HCT116 (cell line): ENCODE measurements at regions not wholly inside any gene's neighbourhood (a gene's known extent, or its start where the extent isn't known, plus 50 kb on each side); places are given as distances from the start of the nearest gene placed in this dataset.

Experiments
- ATAC-seq: fragments of 200-7000 bp; cut with Tn5 transposase; 2 replicates; pipeline ENCODE4 v1.9.1; 2020; ENCODE audit warnings: mild to moderate bottlenecking, moderate library complexity
- BruUV-seq: library from RNA; stranded (reverse); fragments of 400-500 nt; replicated peaks from 2 replicates; lab custom pipeline; 2021; lab: Mats Ljungman, UMichigan
- CTCF ChIA-PET: fragments of 300-600 bp; sonication (Branson Sonifier 250); formaldehyde crosslinking; loops from one replicate; lab custom pipeline; 2021; ENCODE audit warnings: antibody characterized with exemption; lab: Charles Lee
- POLR2A ChIA-PET: fragments of 300-600, 350-600 bp; sonication (Branson Sonifier 250); formaldehyde crosslinking; loops from one replicate; lab custom pipeline; 2021; ENCODE audit warnings: antibody characterized with exemption; lab: Charles Lee
- RAD21 ChIA-PET, 2 experiments: fragments of 300-600 bp; sonication (Branson Sonifier 250); formaldehyde crosslinking; loops; one replicate each; lab custom pipeline; 2023; ENCODE audit warnings: low total read pairs in 2 of 2; ENCODE audit not compliant: uncharacterized antibody in 2 of 2, unreplicated experiment in 2 of 2, low non-redundant PET in 1 of 2; lab: Charles Lee
- DNase-seq: peaks from one replicate; pipeline ENCODE4 v3.0.0-alpha.2; 2010; ENCODE audit warnings: low read depth, low spot score
- H2AFZ ChIP-seq: fragments of 200-600 bp; shearing (Covaris generic), sonication (generic); 2 replicates; pipeline ENCODE4 v1.6.1; 2017; ENCODE audit warnings: low read depth, mixed run types, mixed read lengths, antibody characterized with exemption, low read length; ENCODE audit not compliant: poor library complexity, severe bottlenecking
- H3K27ac ChIP-seq: 2 replicates; pipeline ENCODE4 v1.5.1; 2012; ENCODE audit warnings: low read depth, low read length
- H3K27me3 ChIP-seq: fragments of 200-600 bp; sonication (generic); 2 replicates; pipeline ENCODE4 v1.6.1; 2016; ENCODE audit warnings: mixed run types, low read length, mixed read lengths; ENCODE audit not compliant: insufficient read depth
- H3K36me3 ChIP-seq, 2 experiments: fragments of 200-500 bp in 1 of 2; fragments of 200-600 bp in 1 of 2; sonication (Bioruptor generic) in 1 of 2; sonication (generic) in 1 of 2; 2 replicates each; pipeline versions ENCODE4 v1.5.1 to v1.6.1; 2014 to 2016; ENCODE audit warnings: low read length in 2 of 2, inconsistent platforms in 1 of 2, mixed read lengths in 1 of 2, mixed run types in 1 of 2; ENCODE audit not compliant: insufficient read depth in 2 of 2, control insufficient read depth in 1 of 2
- H3K4me1 ChIP-seq, 2 experiments: fragments of 200-600 bp in 1 of 2; sonication (generic) in 1 of 2; 2 replicates each; pipeline versions ENCODE4 v1.5.1 to v1.6.1; 2012 to 2017; ENCODE audit warnings: low read length in 2 of 2, inconsistent platforms in 1 of 2, mild to moderate bottlenecking in 1 of 2, mixed read lengths in 1 of 2, mixed run types in 1 of 2, moderate library complexity in 1 of 2; ENCODE audit not compliant: insufficient read depth in 2 of 2, control insufficient read depth in 1 of 2
- H3K4me2 ChIP-seq: fragments of 200-600 bp; sonication (generic); 2 replicates; pipeline ENCODE4 v1.6.1; 2017; ENCODE audit warnings: mixed run types, low read length, mixed read lengths
- H3K4me3 ChIP-seq, 2 experiments: fragments of 200-600 bp in 1 of 2; sonication (generic) in 1 of 2; replicated peaks in 1 of 2; 2 replicates each; pipeline ENCODE4 v1.5.1; 2011 to 2016; ENCODE audit warnings: low read length in 2 of 2, control low read depth in 1 of 2, low read depth in 1 of 2, mild to moderate bottlenecking in 1 of 2, mixed read lengths in 1 of 2, mixed run types in 1 of 2
- H3K79me2 ChIP-seq: fragments of 200-600 bp; sonication (generic); 2 replicates; pipeline ENCODE4 v1.6.1; 2017; ENCODE audit warnings: mild to moderate bottlenecking, mixed run types, low read length, moderate library complexity, mixed read lengths; ENCODE audit not compliant: insufficient read depth
- H3K9ac ChIP-seq: fragments of 200-600 bp; sonication (generic); 2 replicates; pipeline ENCODE4 v1.6.1; 2016; ENCODE audit warnings: low read length, mixed read lengths
- H3K9me2 ChIP-seq: fragments of 200-600 bp; sonication (generic), shearing (Covaris generic); 2 replicates; pipeline ENCODE4 v1.6.1; 2017; ENCODE audit warnings: mixed run types, mild to moderate bottlenecking, moderate library complexity; ENCODE audit not compliant: insufficient read depth
- H3K9me3 ChIP-seq, 2 experiments: fragments of 200-500 bp in 1 of 2; fragments of 200-600 bp in 1 of 2; sonication (Bioruptor generic) in 1 of 2; sonication (generic) in 1 of 2; 2 replicates each; pipeline ENCODE4 v1.6.1; 2014 to 2017; ENCODE audit warnings: low read length in 2 of 2, mixed read lengths in 2 of 2, inconsistent platforms in 1 of 2, low read depth in 1 of 2, mild to moderate bottlenecking in 1 of 2, mixed run types in 1 of 2, moderate library complexity in 1 of 2; ENCODE audit not compliant: control insufficient read depth in 1 of 2, insufficient read depth in 1 of 2
- H4K20me1 ChIP-seq: fragments of 200-600 bp; sonication (generic), shearing (Covaris generic); 2 replicates; pipeline ENCODE4 v1.6.1; 2017; ENCODE audit warnings: mixed run types, mild to moderate bottlenecking, moderate library complexity; ENCODE audit not compliant: insufficient read depth
- EGR1 ChIP-seq: IDR thresholded peaks from 2 replicates; pipeline ENCODE4 v1.6.1; 2012; ENCODE audit warnings: low read depth
- ELF1 ChIP-seq: IDR thresholded peaks from 2 replicates; pipeline ENCODE4 v1.6.1; 2012; ENCODE audit warnings: low read depth, borderline replicate concordance
- EZH2phosphoT487 ChIP-seq: fragments of 200-600 bp; IDR thresholded peaks from 2 replicates; pipeline ENCODE4 v1.6.1; 2018; ENCODE audit warnings: antibody characterized with exemption, borderline replicate concordance
- FOSL1 ChIP-seq: IDR thresholded peaks from 2 replicates; pipeline ENCODE4 v1.6.1; 2012; ENCODE audit warnings: low read depth
- POLR2A ChIP-seq: IDR thresholded peaks from 2 replicates; pipeline ENCODE4 v1.7.0; 2011; ENCODE audit warnings: borderline replicate concordance; ENCODE audit not compliant: insufficient read depth, insufficient read length; ENCODE audit errors: extremely low read depth
- POLR2AphosphoS5 ChIP-seq: IDR thresholded peaks from 2 replicates; pipeline ENCODE4 v1.6.1; 2011; ENCODE audit warnings: mild to moderate bottlenecking, low read depth, low read length, moderate library complexity
- REST ChIP-seq: IDR thresholded peaks from 2 replicates; pipeline ENCODE4 v1.6.1; 2012; ENCODE audit warnings: low read depth
- SIN3A ChIP-seq: IDR thresholded peaks from 2 replicates; pipeline ENCODE4 v1.6.1; 2012; ENCODE audit warnings: low read depth
- SRF ChIP-seq: IDR thresholded peaks from 2 replicates; pipeline ENCODE4 v1.6.1; 2012; ENCODE audit warnings: low read depth
- YY1 ChIP-seq: IDR thresholded peaks from 2 replicates; pipeline ENCODE4 v1.6.1; 2011; ENCODE audit warnings: low read length, low read depth, moderate library complexity, mild to moderate bottlenecking; ENCODE audit not compliant: insufficient replicate concordance; ENCODE audit errors: extremely low read depth
- ZNF274 ChIP-seq: fragments of 200-500 bp; sonication (Bioruptor generic); IDR thresholded peaks from 2 replicates; pipeline ENCODE4 v1.6.1; 2014; ENCODE audit warnings: mild to moderate bottlenecking, low read depth, low read length, inconsistent platforms
- intact Hi-C: fragments of 100-400 bp; cut with micrococcal nuclease; formaldehyde crosslinking; loops from 2 replicates; pipeline ENCODE4 v1.10.0; 2022

- Histone ChIP-seq H3K4me1 (peaks cover 0 to 4% of the 10 kb centered on the region in 2 experiments; a peak in 2 of 4 replicates), H3K36me3 (no peaks in the 10 kb centered on the region), H3K27me3 (no peaks in the 10 kb centered on the region), H3K9me2 (no peaks in the 10 kb centered on the region), H3K4me3 (no peak overlapping the region), H2AFZ (no peak overlapping the region), H3K9me3 (no peaks in the 10 kb centered on the region), H3K27ac (no peak overlapping the region), H3K79me2 (no peaks in the 10 kb centered on the region), H3K4me2 (no peak overlapping the region), H4K20me1 (no peaks in the 10 kb centered on the region), H3K9ac (no peak overlapping the region)
- ATAC-seq (no peak), DNase-seq (no peak)
- RAD21 ChIA-PET, result no interaction called here
- POLR2A ChIA-PET, result no interaction called here
- no peak for TF ChIP-seq POLR2AphosphoS5
- CTCF ChIA-PET, result no interaction called here
- BruUV-seq, result no TSS peak
- intact Hi-C loops, result no loop called here
Observed at GRCh38 chr1:87219141-87219540, 109.5 kb upstream of the LMO4 start.

- POLR2A ChIA-PET, result no interaction called here
- H3K4me2 ChIP-seq, result no peak overlapping the region
- no peaks in the 10 kb centered on the region for H3K9me3 ChIP-seq
- intact Hi-C loops, result no loop called here
- no peaks in the 10 kb centered on the region for H3K36me3 ChIP-seq
- no peak for TF ChIP-seq POLR2AphosphoS5
- TF ChIP-seq SIN3A, result no peak
- TF ChIP-seq YY1, result no peak
- no peak for TF ChIP-seq POLR2A
- TF ChIP-seq EZH2phosphoT487, result no peak
- TF ChIP-seq ZNF274, result no peak
- no peak for TF ChIP-seq FOSL1
- no peak for TF ChIP-seq ELF1
- no peak for TF ChIP-seq REST
- no peak for TF ChIP-seq EGR1
- no peak for TF ChIP-seq SRF
- H3K27me3 ChIP-seq, result no peaks in the 10 kb centered on the region
- DNase-seq (no peak), ATAC-seq (no peak)
- H3K9ac ChIP-seq, result no peak overlapping the region
- no peak overlapping the region for H3K4me3 ChIP-seq
- H3K79me2 ChIP-seq, result no peaks in the 10 kb centered on the region
- H4K20me1 ChIP-seq, result no peaks in the 10 kb centered on the region
- H3K4me1 ChIP-seq, result peaks cover 0 to 9% of the 10 kb centered on the region in 2 experiments; a peak in 2 of 4 replicates
- CTCF ChIA-PET, result no interaction called here
- no peaks in the 10 kb centered on the region for H3K9me2 ChIP-seq
- H2AFZ ChIP-seq, result no peak overlapping the region
- no peak overlapping the region for H3K27ac ChIP-seq
- RAD21 ChIA-PET, result no interaction called here
- BruUV-seq, result no TSS peak
Observed at GRCh38 chr1:87219626-87220025, 109.1 kb upstream of the LMO4 start.
